ENCODE measurements at regions not wholly inside any gene's neighbourhood (a gene's known extent, or its start where the extent isn't known, plus 50 kb on each side); places are given as distances from the start of the nearest gene placed in this dataset.
"Not testable (repeated sequence)": the region's sequence is repeated elsewhere in the genome, so short reads cannot be mapped to it uniquely, and the experiment has no call there.

DNA sequence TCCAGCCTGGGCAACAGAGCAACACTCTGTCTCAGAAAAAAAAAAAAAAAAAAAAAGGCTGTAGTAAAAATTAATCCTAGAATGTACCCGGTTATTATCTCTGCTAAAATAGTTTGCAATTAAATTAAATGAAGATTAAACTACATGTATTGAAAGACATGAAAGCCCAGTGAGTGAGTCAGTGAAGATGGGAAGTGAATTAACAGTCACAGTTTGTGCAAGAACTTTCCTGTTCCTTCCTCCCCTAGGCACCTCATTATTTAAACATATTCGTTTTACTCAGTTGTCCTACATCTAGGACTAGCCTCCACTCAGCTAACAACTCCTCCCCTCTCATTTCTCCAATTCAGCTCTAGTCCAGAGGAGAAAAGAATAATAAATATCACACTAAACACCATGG, 88.2 kb downstream of the CDRT15L2 start:
- not testable (repeated sequence) for TF ChIP-seq CTCF, POLR2A (IDR thresholded peaks at IDR 0.05)
